Inferior parietal cortex (tissue), 1 donor: ENCODE measurements at regions not wholly inside any gene's neighbourhood (a gene's known extent, or its start where the extent isn't known, plus 50 kb on each side); places are given as distances from the start of the nearest gene placed in this dataset.

Source experiments
- DNase-seq: peaks from one replicate; pipeline ENCODE4 v3.0.0-alpha.2; 2016; ENCODE audit errors: extremely low spot score

DNA sequence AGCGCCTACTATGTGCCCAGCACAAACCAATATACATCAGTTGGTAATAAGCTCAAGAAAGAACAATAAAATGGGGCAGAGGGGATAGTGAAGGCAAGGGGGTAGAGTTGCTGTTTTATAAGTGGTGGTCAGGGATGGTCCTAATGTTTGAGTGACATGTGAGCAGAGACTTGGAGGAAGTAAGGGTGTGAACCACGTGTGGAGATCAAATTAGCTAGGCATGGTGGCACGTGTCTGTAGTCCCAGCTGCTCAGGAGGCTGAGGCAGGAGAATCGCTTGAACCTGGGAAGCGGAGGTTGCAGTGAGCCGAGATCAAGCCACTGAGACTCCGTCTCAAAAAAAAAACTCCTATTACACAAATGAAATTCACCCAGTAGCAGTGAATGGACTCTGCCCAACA is 56.5 kb downstream of the IRX6 start:
- no peak for DNase-seq

DNA sequence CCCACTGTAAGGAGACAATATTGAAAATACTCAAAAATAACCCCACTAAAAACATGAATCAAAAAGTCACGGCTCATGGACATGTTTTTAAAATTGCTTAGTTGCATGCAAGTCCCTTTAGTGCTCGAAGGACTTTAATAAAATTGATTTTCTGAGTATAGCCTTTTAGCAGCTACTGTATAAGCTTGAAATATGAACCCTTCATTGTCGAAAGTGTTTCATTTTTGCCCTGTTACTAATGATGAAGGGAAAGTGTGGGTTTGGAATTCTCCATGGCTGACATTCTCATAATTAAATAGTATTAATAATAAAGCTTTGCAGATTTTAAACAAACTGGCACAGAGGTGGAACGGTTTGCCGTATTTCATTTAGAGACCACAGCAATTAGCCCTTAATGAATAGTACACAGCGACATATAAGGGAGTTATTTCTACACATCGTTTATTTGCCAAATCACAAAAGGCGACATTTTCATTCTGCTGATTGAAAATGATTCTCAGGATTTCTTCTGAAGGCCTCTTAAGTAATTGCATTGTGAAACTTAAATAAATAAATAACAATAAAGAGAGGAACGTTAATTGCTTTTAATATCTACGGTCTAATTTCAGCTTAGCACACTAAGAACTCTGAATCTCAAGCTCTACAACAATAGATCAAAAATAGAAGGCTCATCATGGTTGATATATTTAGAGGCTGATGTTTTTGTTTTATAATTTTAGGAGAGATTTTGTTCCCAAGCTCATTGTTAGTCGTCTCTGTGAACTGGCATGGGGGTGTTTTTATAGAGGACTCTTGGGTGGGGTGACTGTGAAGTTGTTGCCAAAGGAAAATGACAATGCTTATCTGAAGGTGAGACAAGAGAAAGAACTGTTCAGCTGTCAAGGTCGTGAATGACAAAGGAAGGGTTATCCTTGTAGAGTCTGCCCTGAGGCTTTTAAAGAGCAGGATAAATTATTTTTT is 60.6 kb downstream of the IRX6 start:
- no peak for DNase-seq

GRCh38 chr16:55385359-55385758 is 61.4 kb downstream of the IRX6 start:
- DNase-seq: no peak

- no peak for DNase-seq
Measured at GRCh38 chr16:55386534-55387296, 62.7 kb downstream of the IRX6 start.

- no peak for DNase-seq
Measured at GRCh38 chr16:55388131-55388862, 64.3 kb downstream of the IRX6 start.

DNA sequence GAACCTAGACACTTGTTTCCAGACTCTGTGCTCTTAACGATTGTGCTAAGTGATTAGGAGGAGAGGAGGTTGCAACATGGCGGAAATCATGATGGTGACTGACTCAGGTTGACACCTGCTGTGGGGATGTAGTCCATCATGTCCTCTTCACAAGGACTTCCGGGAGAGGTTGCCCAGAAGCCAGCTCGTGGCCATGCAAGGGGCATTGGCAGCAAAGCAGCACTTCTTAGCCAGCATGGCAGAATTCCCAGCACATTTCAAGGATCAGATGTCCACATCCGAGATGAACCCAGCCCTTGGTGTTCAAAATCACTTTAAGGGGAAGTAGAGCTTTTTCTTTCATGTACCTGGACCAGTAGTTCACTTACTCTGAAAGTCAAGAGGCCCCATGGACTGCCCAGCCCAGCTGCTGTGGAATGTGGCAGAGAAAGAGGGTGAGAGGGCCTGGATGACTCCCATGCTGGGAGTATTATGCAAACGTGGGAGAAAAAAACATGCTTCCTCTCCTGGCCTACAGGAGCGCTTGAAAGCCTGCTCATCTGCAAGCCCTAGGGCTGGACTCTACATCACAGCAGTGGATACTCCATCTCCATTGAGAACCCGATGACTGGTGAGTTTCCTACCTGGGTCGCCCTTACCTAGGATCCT is 65.5 kb downstream of the IRX6 start:
- DNase-seq: no peak

DNA sequence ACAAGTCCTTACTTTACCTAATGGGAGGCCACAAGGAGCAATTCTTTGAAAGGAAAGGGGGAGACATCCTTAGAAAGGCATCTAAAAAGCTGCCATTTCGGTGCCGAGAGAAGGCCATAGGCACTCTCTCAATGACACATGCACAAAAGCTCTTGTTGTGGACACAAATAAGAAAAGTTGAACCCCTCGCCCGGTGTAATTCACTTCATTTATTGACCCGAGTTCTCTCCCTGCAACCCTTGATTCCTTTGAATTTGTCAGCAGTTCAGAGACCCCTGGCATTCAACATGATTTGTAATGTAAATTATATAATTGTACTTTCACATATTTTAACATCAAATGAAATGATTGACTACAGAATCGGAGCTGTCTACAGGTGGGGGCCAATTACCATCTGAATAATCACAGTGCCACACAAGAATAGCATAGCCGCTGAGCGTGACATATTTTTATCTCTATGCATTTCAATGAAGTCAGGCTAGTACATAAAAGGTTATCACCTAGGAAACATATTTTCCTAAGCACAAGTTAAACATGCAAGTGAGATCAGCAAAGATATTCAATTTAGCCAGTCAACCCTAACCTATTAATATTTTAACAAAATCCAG is 66.7 kb downstream of the IRX6 start:
- no peak for DNase-seq

GRCh38 chr16:55391760-55392375 is 67.9 kb downstream of the IRX6 start:
- DNase-seq: no peak

DNA sequence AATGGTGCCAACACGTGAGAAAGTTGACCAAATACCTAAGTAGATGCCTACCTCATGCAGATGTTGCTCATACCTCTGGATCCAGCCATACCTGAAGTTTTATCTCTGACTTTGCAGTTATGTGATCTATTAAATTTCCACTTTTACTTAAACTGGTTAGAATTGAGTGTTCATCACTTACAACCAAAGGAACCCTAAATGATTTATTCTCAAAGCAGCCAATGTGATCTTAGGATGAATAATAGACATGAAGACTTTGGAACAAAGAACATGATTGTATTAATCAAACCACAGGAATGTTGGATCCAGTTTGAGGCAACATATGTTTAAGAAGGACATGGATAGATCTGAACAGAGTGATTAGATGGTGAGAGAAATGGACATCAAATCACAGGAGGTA is 68.7 kb downstream of the IRX6 start:
- no peak for DNase-seq

DNA sequence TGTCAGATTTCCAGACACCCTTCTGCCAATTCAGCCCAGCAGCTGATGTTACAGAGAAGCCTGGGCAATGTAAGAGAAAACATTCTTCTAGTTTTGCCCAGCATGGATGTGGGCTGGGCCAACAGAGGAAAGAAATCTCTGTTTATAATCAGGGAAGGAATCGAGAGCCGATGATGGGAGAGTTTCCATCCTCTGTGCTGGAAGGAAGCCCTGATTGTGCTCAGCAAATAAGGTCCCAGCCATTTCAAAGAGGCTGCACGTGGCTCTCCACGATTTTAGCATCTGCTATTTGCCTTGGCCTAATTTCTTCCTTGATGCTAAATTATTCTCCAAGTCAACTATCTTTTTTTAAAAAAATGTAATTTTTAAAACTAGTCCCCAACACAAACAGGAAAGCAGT is 70.0 kb downstream of the IRX6 start:
- DNase-seq: peak; percentile 9

DNA sequence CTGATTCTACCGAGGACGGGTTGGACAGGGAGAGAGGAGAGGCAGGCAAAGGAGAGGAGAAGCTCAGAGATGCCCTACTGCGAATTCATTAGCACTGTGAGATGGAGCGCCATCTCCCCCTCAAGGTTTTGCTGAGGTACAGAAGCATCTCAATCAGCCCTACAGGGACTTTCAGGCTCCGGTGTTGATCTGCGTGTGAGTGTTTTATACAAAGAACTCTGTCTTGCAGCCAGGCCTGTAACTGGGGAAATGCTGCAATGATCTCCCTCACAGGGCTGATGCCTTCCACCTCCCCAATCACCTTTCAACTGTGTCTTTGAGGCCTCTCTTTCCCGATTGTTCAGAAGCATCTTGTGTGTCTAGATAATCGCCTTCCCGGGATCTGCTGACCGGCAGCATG is 74.8 kb downstream of the IRX6 start:
- no peak for DNase-seq

DNA sequence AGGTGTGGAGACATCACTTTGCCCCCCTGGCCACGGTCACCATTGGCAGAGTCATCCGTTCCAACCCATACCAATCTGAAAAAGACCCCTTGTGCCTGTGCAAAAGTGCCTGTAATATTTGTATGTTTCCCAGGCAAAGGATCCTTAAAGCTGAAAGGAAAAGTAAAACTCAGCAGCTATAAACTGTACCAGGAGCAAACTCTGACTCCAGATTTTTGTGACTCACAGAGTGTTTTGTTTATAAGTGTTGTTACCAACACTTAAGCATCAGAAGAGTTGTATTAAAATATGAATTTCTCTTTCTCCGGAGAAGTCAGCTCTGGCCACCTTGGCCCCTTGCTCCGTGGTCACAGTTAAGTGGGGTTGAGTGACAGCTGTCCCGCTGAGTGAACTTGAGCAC is 75.9 kb downstream of the IRX6 start:
- DNase-seq: no peak

- DNase-seq: no peak
Measured at GRCh38 chr16:55401046-55401445, 77.0 kb downstream of the IRX6 start.

GRCh38 chr16:55403464-55403863 is 75.5 kb upstream of the MMP2 start:
- no peak for DNase-seq

GRCh38 chr16:55406651-55407050 is 72.3 kb upstream of the MMP2 start:
- DNase-seq: no peak

- no peak for DNase-seq
Measured at GRCh38 chr16:55408661-55409060, 70.3 kb upstream of the MMP2 start.

DNA sequence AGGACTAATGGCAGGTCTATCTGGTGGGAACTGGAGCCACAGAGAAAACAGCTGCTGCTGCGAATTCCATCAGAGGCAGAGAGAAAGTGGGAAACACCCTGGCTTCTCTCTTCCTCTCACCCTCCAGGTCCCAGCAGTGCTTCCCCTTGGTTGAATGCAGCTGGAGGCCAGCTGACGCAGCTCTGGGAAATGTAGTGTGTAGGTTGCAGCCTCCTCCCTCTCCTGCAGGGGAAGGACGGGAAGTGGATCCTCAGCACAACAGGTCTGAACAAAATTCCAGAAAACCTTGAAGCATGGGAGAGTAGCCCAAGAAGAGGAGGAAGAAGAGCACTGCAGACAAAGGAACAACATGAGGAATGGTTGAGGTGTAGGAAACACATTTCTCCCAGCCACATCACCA is 67.8 kb upstream of the MMP2 start:
- DNase-seq: no peak

GRCh38 chr16:55418586-55418985 is 60.4 kb upstream of the MMP2 start:
- DNase-seq: no peak

DNA sequence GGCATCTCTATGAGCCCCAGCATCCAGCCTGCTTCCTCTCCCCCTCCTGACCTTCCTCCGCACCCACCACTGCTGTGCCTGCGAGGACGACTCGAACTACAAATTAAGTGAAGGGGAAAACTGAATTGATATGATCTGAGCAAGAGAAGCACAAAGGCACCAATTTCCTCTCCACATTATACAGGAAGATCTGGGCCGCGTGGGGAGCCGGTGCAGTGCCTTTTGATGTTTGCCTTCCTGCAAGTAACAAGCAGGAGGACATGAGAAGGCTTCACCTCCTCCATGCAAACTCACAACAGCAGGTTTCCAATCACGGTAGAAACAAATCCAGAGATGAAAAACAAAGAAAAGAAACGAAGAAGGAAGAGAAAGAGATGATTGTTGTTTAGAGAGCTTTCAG is 57.8 kb upstream of the MMP2 start:
- DNase-seq: no peak

- DNase-seq: no peak
Measured at GRCh38 chr16:55426865-55427484, 52.0 kb upstream of the MMP2 start.
